ENCODE measurements at regions not wholly inside any gene's neighbourhood (a gene's known extent, or its start where the extent isn't known, plus 50 kb on each side); places are given as distances from the start of the nearest gene placed in this dataset.
"Not testable (repeated sequence)": the region's sequence is repeated elsewhere in the genome, so short reads cannot be mapped to it uniquely, and the experiment has no call there.

GRCh38 chr12:34233618-34234017 lies 211.3 kb downstream of the ALG10 start:
- H3K27ac ChIP-seq, result peak overlapping the region; percentile 16; the same call in 1 of the 2 replicates
- TF ChIP-seq CTCF (conservative IDR thresholded peaks at IDR 0.05), result no peak

- TF ChIP-seq CTCF (conservative IDR thresholded peaks at IDR 0.05), result no peak
- H3K27ac ChIP-seq, result no peak overlapping the region
Measured at GRCh38 chr12:34236073-34236472, 213.8 kb downstream of the ALG10 start.

- H3K27ac ChIP-seq, result no peak overlapping the region
- no peak for TF ChIP-seq CTCF (conservative IDR thresholded peaks at IDR 0.05)
Measured at GRCh38 chr12:34244608-34245007, 222.3 kb downstream of the ALG10 start.

DNA sequence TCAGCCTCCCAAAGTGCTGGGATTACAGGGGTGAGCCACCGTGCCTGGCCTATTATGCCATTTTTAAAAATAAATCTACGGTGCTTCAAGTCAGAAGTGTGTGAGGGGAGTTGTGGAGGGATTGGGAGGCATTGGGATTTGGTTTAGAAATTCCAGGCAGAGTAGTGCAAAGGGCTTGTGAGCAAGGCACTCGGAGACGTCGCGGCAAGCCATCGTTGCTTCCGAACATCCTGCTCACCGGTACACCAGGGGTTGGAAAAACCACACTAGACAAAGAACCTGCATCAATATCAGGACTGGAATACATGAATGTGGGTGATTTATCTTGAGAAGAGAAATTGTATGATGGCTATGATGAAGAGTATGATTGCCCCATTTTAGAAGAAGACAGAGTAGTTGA lies 227.0 kb downstream of the ALG10 start:
- no peak for TF ChIP-seq CTCF (conservative IDR thresholded peaks at IDR 0.05)
- no peak overlapping the region for H3K27ac ChIP-seq

DNA sequence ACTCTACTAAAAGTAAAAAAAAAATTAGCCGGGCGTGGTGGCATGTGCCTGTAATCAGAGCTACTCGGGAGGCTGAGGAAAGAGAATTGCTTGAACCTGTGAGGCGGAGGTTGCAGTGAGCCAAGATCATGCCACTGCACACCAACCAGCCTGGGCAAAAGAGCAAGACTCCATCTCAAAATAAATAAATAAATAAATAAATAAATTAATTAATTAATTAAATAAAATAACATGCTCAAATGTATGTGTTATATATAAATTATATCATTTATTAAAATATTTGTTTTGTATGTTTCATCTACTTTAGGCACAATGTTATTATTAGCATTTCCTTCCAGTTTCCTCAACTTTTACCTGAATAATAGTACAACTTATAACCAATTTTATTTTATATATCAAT lies 229.6 kb downstream of the ALG10 start:
- not testable (repeated sequence) for H3K27ac ChIP-seq

DNA sequence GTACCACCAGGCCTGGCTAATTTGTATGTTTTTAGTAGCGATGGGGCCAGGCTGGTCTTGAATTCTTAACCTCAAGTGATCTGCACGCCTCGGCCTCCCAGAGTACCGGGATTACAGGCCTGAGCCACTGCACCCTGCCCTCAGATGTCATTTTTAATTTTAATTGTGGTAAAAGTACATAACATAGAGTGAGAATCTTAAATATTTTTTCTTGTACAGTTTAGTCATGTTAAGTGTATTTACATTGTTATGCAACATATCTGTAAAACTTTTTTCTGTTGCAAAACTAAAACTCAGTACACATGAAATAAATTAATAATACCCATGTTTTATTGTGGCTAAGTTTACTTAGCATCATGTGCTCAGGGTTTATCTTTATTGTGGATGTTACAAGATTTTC lies 231.4 kb downstream of the ALG10 start:
- no peak for TF ChIP-seq CTCF (conservative IDR thresholded peaks at IDR 0.05)
- peak overlapping the region; percentile 62 for H3K27ac ChIP-seq

GRCh38 chr12:34257093-34257492 lies 234.8 kb downstream of the ALG10 start:
- TF ChIP-seq CTCF (conservative IDR thresholded peaks at IDR 0.05), result peak; percentile 24
- no peak overlapping the region for H3K27ac ChIP-seq

GRCh38 chr12:34262140-34262539 lies 239.8 kb downstream of the ALG10 start:
- H3K27ac ChIP-seq, result not testable (repeated sequence)

GRCh38 chr12:34264110-34264509 lies 241.8 kb downstream of the ALG10 start:
- no peak overlapping the region for H3K27ac ChIP-seq
- no peak for TF ChIP-seq CTCF (conservative IDR thresholded peaks at IDR 0.05)

DNA sequence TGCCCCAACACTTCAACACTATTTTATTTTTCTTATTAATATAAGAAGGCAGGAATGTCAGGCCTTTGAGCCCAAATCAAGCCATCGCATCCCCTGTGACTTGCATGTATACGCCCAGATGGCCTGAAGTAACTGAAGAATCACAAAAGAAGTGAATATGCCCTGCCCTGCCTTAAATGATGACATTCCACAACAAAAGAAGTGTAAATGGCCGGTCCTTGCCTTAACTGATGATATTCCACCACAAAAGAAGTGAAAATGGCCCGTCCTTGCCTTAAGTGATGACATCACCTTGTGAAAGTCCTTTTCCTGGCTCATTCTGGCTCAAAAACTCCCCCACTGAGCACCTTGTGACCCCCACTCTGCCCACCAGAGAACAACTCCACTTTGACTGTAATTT lies 251.4 kb downstream of the ALG10 start:
- H3K27ac ChIP-seq, result not testable (repeated sequence)

Data from VCaP (cell line).